GM18505 (cell line): ENCODE measurements at regions not wholly inside any gene's neighbourhood (a gene's known extent, or its start where the extent isn't known, plus 50 kb on each side); places are given as distances from the start of the nearest gene placed in this dataset.
"Not testable (repeated sequence)": the region's sequence is repeated elsewhere in the genome, so short reads cannot be mapped to it uniquely, and the experiment has no call there.

Experiments
- ATAC-seq: cut with Tn5 transposase; IDR thresholded peaks from one replicate; pipeline ENCODE4 v1.9.1; 2021; ENCODE audit not compliant: unreplicated experiment
- POLR2A ChIP-seq: IDR thresholded peaks from 4 replicates; pipeline ENCODE4 v1.6.1; 2011; ENCODE audit warnings: borderline replicate concordance; ENCODE audit not compliant: insufficient read depth, insufficient read length; ENCODE audit errors: extremely low read depth

- ATAC-seq: no peak
- no peak for TF ChIP-seq POLR2A
These were observed 142.0 kb downstream of the DUSP6 start for GRCh38 chr12:89210277-89210676.

GRCh38 chr12:89208661-89209096 is 143.6 kb downstream of the DUSP6 start:
- no peak for TF ChIP-seq POLR2A
- no peak for ATAC-seq

- no peak for TF ChIP-seq POLR2A
- ATAC-seq: no peak
These were observed 145.9 kb downstream of the DUSP6 start for GRCh38 chr12:89206390-89206789.

- ATAC-seq: no peak
- no peak for TF ChIP-seq POLR2A
These were observed 146.8 kb downstream of the DUSP6 start for GRCh38 chr12:89205517-89205916.

- no peak for TF ChIP-seq POLR2A
- no peak for ATAC-seq
These were observed 149.2 kb downstream of the DUSP6 start for GRCh38 chr12:89203144-89203543.

- TF ChIP-seq POLR2A: no peak
- ATAC-seq: no peak
These were observed 152.1 kb downstream of the DUSP6 start for GRCh38 chr12:89200217-89200616.

GRCh38 chr12:89195470-89195869 is 156.8 kb downstream of the DUSP6 start:
- ATAC-seq: no peak
- no peak for TF ChIP-seq POLR2A

- no peak for ATAC-seq
- no peak for TF ChIP-seq POLR2A
These were observed 157.6 kb downstream of the DUSP6 start for GRCh38 chr12:89194683-89195082.

- ATAC-seq: no peak
These were observed 159.9 kb downstream of the DUSP6 start for GRCh38 chr12:89192429-89192828.

GRCh38 chr12:89191597-89191996 is 160.7 kb downstream of the DUSP6 start:
- ATAC-seq: not testable (repeated sequence)

More at GRCh38 chr12:89192429-89192828, 159.9 kb downstream of the DUSP6 start:
- TF ChIP-seq POLR2A: no peak

- ATAC-seq: no peak
- TF ChIP-seq POLR2A: no peak
These were observed 162.9 kb downstream of the DUSP6 start for GRCh38 chr12:89189448-89189847.

GRCh38 chr12:89187507-89187906 is 164.8 kb downstream of the DUSP6 start:
- ATAC-seq: no peak
- TF ChIP-seq POLR2A: no peak

- TF ChIP-seq POLR2A: no peak
- no peak for ATAC-seq
These were observed 166.4 kb downstream of the DUSP6 start for GRCh38 chr12:89185889-89186288.

GRCh38 chr12:89185181-89185580 is 167.1 kb downstream of the DUSP6 start:
- no peak for ATAC-seq
- no peak for TF ChIP-seq POLR2A

GRCh38 chr12:89183985-89184435 is 168.3 kb downstream of the DUSP6 start:
- no peak for TF ChIP-seq POLR2A
- ATAC-seq: no peak
